Panc1 (cell line): ENCODE measurements at regions not wholly inside any gene's neighbourhood (a gene's known extent, or its start where the extent isn't known, plus 50 kb on each side); places are given as distances from the start of the nearest gene placed in this dataset.

Experiments
- CTCF ChIP-seq: fragments of 450-650 bp; IDR thresholded peaks from 2 replicates; pipeline ENCODE4 v1.5.1; 2017; ENCODE audit warnings: mild to moderate bottlenecking
- POLR2AphosphoS5 ChIP-seq: IDR thresholded peaks from 2 replicates; pipeline ENCODE4 v1.6.1; 2012; ENCODE audit warnings: mild to moderate bottlenecking, low read depth, low read length, moderate library complexity
- SIN3A ChIP-seq: IDR thresholded peaks from 2 replicates; pipeline ENCODE4 v1.6.1; 2012; ENCODE audit warnings: low read depth, mild to moderate bottlenecking, low read length, moderate library complexity, borderline replicate concordance; ENCODE audit not compliant: insufficient read depth

GRCh38 chr18:40233931-40234616, 1721.0 kb upstream of the PIK3C3 start:
- TF ChIP-seq CTCF (no peak), SIN3A (no peak), POLR2AphosphoS5 (no peak)
